Psoas muscle (tissue), 7 donors: ENCODE measurements at regions not wholly inside any gene's neighbourhood (a gene's known extent, or its start where the extent isn't known, plus 50 kb on each side); places are given as distances from the start of the nearest gene placed in this dataset.

Experiments
- ATAC-seq, 4 donors: fragments of 200-7000 bp; cut with Tn5 transposase; one replicate each; pipeline ENCODE4 v1.9.1; 2020; ENCODE audit warnings: moderate library complexity in 3 of 4, mild to moderate bottlenecking in 2 of 4
- DNase-seq, 2 donors: peaks; one replicate each; pipeline ENCODE4 v3.0.0-alpha.2; 2020
- H3K27ac ChIP-seq: fragments of 200-600 bp; one replicate; pipeline ENCODE4 v1.8.0; 2022
- H3K27me3 ChIP-seq, 3 donors: fragments of 200-600 bp in 1 of 3; one replicate each; pipeline versions ENCODE4 v1.6.1 to v1.8.0; 2013 to 2022; ENCODE audit warnings: low read length in 2 of 3, mild to moderate bottlenecking in 2 of 3, moderate library complexity in 1 of 3; ENCODE audit not compliant: insufficient read depth in 3 of 3
- H3K36me3 ChIP-seq, 2 donors: fragments of 200-600 bp in 1 of 2; one replicate each; pipeline versions ENCODE4 v1.6.1 to v1.8.0; 2013 to 2022; ENCODE audit warnings: low read depth in 1 of 2, mild to moderate bottlenecking in 1 of 2, moderate library complexity in 1 of 2; ENCODE audit not compliant: insufficient read depth in 1 of 2
- H3K4me1 ChIP-seq: fragments of 200-600 bp; one replicate; pipeline ENCODE4 v1.8.0; 2022
- H3K4me3 ChIP-seq: fragments of 200-600 bp; one replicate; pipeline ENCODE4 v1.8.0; 2022; ENCODE audit warnings: mild to moderate bottlenecking
- H3K9me3 ChIP-seq: fragments of 200-600 bp; one replicate; pipeline ENCODE4 v1.8.0; 2022
- CTCF ChIP-seq: fragments of 200-600 bp; IDR thresholded peaks from one replicate; pipeline ENCODE4 v1.8.0; 2022; ENCODE audit warnings: antibody characterized with exemption
- WGBS, 3 donors: extraction: QIAGEN DNeasy Blood & Tissue Kit; methylation state at CpG; one replicate each; pipeline versions ENCODE4 v1.1.6 to v1.1.7; 2013; 5-methylcytosine and 5-hydroxymethylcytosine counted together
- intact Hi-C, 2 donors: fragments of 100-400 bp; cut with DNase I; formaldehyde crosslinking; loops; one replicate each; pipeline versions ENCODE4 v1.11.0 to v1.14.2; 2022
- donor health status: healthy with polysubstance abuse.
- donor health status: DM: no; HTN: no; CAD: no; lungs with moderate emphysema.
- donor health status: Bipolar disorder and iron deficiency.
- donor health status: healthy.
- donor health status: DM: yes; HTN: yes; CAD: no.
- donor health status: DM: no; HTN: no; CAD: no.
- donor health status: DM: yes; HTN: yes; CAD: no.

- TF ChIP-seq CTCF, result no peak
- Histone ChIP-seq H3K27me3 (no peaks in the 10 kb centered on the region), H3K9me3 (no peaks in the 10 kb centered on the region), H3K27ac (no peak overlapping the region), H3K4me3 (no peak overlapping the region), H3K36me3 (no peaks in the 10 kb centered on the region), H3K4me1 (no peaks in the 10 kb centered on the region)
- no peak for DNase-seq
- WGBS, 3 donors, result 84 to 96% (median 92%) methylated on average over 5 of the region's 5 CpGs
- ATAC-seq, result no peak
- intact Hi-C loops, result no loop called here
Observed at GRCh38 chr7:121510858-121511482, 114.9 kb upstream of the FAM3C start.

- no peaks in the 10 kb centered on the region for H3K9me3 ChIP-seq
- intact Hi-C loops, result no loop called here
- TF ChIP-seq CTCF, result peak; percentile 14
- DNase-seq (no peak), ATAC-seq (no peak)
- H3K27me3 ChIP-seq, result no peaks in the 10 kb centered on the region
- H3K4me1 ChIP-seq, result no peaks in the 10 kb centered on the region
- no peak overlapping the region for H3K4me3 ChIP-seq
- H3K27ac ChIP-seq, result no peak overlapping the region
- 96 to 98% (median 97%) methylated on average over 2 of the region's 2 CpGs for WGBS, 3 donors
- H3K36me3 ChIP-seq, result no peaks in the 10 kb centered on the region
Observed at GRCh38 chr7:121510302-121510701, 114.2 kb upstream of the FAM3C start.

- no peaks in the 10 kb centered on the region for H3K36me3 ChIP-seq
- no peak for TF ChIP-seq CTCF
- H3K4me3 ChIP-seq, result no peak overlapping the region
- no peaks in the 10 kb centered on the region for H3K4me1 ChIP-seq
- H3K9me3 ChIP-seq, result no peaks in the 10 kb centered on the region
- H3K27me3 ChIP-seq, result no peaks in the 10 kb centered on the region
- no peak overlapping the region for H3K27ac ChIP-seq
- DNase-seq (no peak), ATAC-seq (no peak)
- intact Hi-C loops, result no loop called here
- 77 to 92% (median 86%) methylated on average over 6 of the region's 6 CpGs for WGBS, 3 donors
Observed at GRCh38 chr7:121505540-121506182, 109.6 kb upstream of the FAM3C start.

- no peak for TF ChIP-seq CTCF
- no peak overlapping the region for H3K27ac ChIP-seq
- H3K36me3 ChIP-seq, result no peaks in the 10 kb centered on the region
- WGBS, 3 donors, result 82 to 93% (median 88%) methylated on average over 1 of the region's 1 CpG
- DNase-seq (no peak), ATAC-seq (no peak)
- H3K4me3 ChIP-seq, result no peak overlapping the region
- intact Hi-C loops, result no loop called here
- no peaks in the 10 kb centered on the region for H3K27me3 ChIP-seq
- H3K4me1 ChIP-seq, result no peaks in the 10 kb centered on the region
- H3K9me3 ChIP-seq, result no peaks in the 10 kb centered on the region
Observed at GRCh38 chr7:121505021-121505420, 108.9 kb upstream of the FAM3C start.

GRCh38 chr7:121504482-121504881 is 108.4 kb upstream of the FAM3C start:
- Histone ChIP-seq H3K27me3 (no peaks in the 10 kb centered on the region), H3K36me3 (no peaks in the 10 kb centered on the region), H3K9me3 (no peaks in the 10 kb centered on the region), H3K4me3 (no peak overlapping the region), H3K4me1 (no peaks in the 10 kb centered on the region), H3K27ac (no peak overlapping the region)
- no peak for DNase-seq
- no peak for ATAC-seq
- no peak for TF ChIP-seq CTCF
- 57 to 59% (median 57%) methylated on average over 4 of the region's 4 CpGs for WGBS, 3 donors
- intact Hi-C loops, result no loop called here
